GM23338 (cell line): ENCODE measurements at regions not wholly inside any gene's neighbourhood (a gene's known extent, or its start where the extent isn't known, plus 50 kb on each side); places are given as distances from the start of the nearest gene placed in this dataset.
A peak's percentile ranks its signal among the peaks of the same experiment; 100 is the strongest.

Experiments
- CREB1 ChIP-seq: fragments of 250-450 bp; sonication (Bioruptor Pico); IDR thresholded peaks from 2 replicates; pipeline ENCODE4 v1.5.0; 2020; ENCODE audit warnings: low read depth, mild to moderate bottlenecking, moderate library complexity
- CTCF ChIP-seq, 2 experiments: fragments of 200-600 bp in 1 of 2; sonication (generic) in 1 of 2; conservative IDR thresholded peaks; 2 replicates each; pipeline versions ENCODE4 v1.5.1 to v1.6.1; 2016 to 2017; ENCODE audit warnings: antibody characterized with exemption in 2 of 2, low read depth in 2 of 2, mild to moderate bottlenecking in 2 of 2, moderate library complexity in 1 of 2
- ETS1 ChIP-seq: IDR thresholded peaks from 2 replicates; pipeline ENCODE4 v1.6.1; 2016; ENCODE audit warnings: antibody characterized with exemption
- EZH2 ChIP-seq: fragments of 200-600 bp; sonication (generic); IDR thresholded peaks from one replicate; pipeline ENCODE4 v1.8.0; 2017; ENCODE audit warnings: antibody characterized with exemption, mild to moderate bottlenecking, low read depth; ENCODE audit not compliant: unreplicated experiment
- EZH2phosphoT487 ChIP-seq: fragments of 200-600 bp; sonication (generic); IDR thresholded peaks from one replicate; pipeline ENCODE4 v1.8.1; 2018; ENCODE audit warnings: antibody characterized with exemption; ENCODE audit not compliant: unreplicated experiment
- JUNB ChIP-seq: IDR thresholded peaks from one replicate; pipeline ENCODE4 v1.6.1; 2016; ENCODE audit warnings: antibody characterized with exemption; ENCODE audit not compliant: unreplicated experiment
- NANOG ChIP-seq: IDR thresholded peaks from 2 replicates; pipeline ENCODE4 v1.6.1; 2016; ENCODE audit warnings: antibody characterized with exemption, borderline replicate concordance
- POLR2AphosphoS5 ChIP-seq: IDR thresholded peaks from 2 replicates; pipeline ENCODE4 v1.6.1; 2016; ENCODE audit warnings: antibody characterized with exemption, low read depth
- REST ChIP-seq: IDR thresholded peaks from one replicate; pipeline ENCODE4 v1.6.1; 2018; ENCODE audit warnings: antibody characterized with exemption; ENCODE audit not compliant: unreplicated experiment
- STAT1 ChIP-seq: IDR thresholded peaks from one replicate; pipeline ENCODE4 v1.6.1; 2016; ENCODE audit warnings: antibody characterized with exemption; ENCODE audit not compliant: unreplicated experiment
- ZNF114 ChIP-seq: fragments of 250-450 bp; sonication (Bioruptor Pico); IDR thresholded peaks from 2 replicates; pipeline ENCODE4 v1.5.0; 2020; ENCODE audit warnings: mild to moderate bottlenecking, moderate library complexity
- ZNF331 ChIP-seq: fragments of 250-450 bp; sonication (Bioruptor Pico); IDR thresholded peaks from 2 replicates; pipeline ENCODE4 v1.5.0; 2020; ENCODE audit warnings: low read depth, mild to moderate bottlenecking, moderate library complexity

DNA sequence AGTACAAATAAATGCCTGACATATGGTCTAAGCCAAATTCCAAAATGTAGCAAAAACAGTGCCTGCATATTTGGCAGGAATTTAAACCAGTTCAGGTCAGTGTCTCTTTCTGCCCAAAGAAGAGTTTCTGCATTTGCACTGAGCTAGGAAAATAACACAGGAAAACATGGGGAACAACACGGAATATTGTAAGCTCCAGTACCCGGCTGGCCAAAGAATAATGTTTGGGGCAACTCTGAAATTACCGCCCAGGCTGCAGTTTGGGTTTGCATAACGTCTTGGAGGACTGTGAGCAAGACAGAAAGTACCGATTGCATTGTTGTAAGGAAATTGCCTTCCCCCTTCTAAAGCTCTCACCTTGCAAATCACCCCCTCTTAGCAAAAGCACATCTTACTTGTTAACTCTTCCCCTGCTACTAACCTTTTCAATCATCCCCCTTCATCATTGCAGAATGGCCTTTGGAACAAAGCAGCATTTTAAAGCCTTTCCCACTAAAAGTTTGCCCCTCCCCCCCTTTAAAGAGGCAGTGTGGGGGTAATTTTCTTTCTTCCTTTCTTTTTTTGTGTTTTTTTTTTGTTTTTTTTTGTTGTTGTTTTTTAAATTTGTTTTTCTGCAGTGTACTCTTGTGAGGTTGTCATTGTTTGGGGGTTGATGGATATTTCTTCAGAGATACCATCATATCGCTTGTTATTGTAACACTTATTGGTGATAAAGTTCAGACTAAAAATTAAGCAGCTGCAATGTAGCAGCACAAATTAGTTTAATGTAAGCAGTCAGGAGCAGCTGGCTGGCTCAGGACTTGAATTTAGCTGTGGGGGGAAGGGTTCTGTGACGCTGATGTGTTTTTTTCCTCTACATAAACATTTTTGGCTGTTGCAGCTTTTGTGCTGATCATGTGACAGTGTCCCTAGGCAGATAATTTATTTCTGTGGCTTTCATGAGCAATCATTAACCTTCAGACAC, 100.0 kb upstream of the CITED2 start:
- no peak for TF ChIP-seq EZH2phosphoT487
- TF ChIP-seq NANOG: no peak
- no peak for TF ChIP-seq CTCF (conservative IDR thresholded peaks at IDR 0.05; ENCODE audit: low read depth in 2 of 2)
- TF ChIP-seq EZH2: no peak
- no peak for TF ChIP-seq ETS1
- no peak for TF ChIP-seq POLR2AphosphoS5
- TF ChIP-seq ZNF331 (CRISPR knock-in tag): no peak
- no peak for TF ChIP-seq REST
- TF ChIP-seq JUNB: no peak
- no peak for TF ChIP-seq ZNF114 (CRISPR knock-in tag)
- peak; percentile 47; the same call in 1 of the 2 replicates for TF ChIP-seq CREB1
- no peak for TF ChIP-seq STAT1
